ENCODE measurements at regions not wholly inside any gene's neighbourhood (a gene's known extent, or its start where the extent isn't known, plus 50 kb on each side); places are given as distances from the start of the nearest gene placed in this dataset.

DNA sequence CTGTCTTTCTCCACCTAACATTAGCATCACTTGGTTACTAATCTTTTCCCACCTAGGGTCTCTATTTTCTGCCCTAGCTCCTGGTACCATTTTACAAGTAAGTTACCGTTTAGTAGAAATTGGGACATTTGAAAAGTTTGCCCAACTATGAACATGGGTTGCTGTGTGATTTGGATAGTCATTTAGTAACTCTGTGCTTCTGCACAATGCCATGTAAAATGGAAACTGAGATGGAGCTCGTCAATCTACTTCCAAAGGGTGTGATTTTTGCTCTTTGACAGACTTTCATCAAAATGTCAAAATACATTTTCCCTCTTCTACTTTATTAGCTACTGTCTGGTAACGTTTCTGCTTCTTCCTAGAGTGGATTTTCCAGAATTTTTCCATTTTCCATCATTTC is 381.5 kb upstream of the B3GALT2 start:
- no peak for DNase-seq (ENCODE audit: low read depth in 2 of 2)

DNA sequence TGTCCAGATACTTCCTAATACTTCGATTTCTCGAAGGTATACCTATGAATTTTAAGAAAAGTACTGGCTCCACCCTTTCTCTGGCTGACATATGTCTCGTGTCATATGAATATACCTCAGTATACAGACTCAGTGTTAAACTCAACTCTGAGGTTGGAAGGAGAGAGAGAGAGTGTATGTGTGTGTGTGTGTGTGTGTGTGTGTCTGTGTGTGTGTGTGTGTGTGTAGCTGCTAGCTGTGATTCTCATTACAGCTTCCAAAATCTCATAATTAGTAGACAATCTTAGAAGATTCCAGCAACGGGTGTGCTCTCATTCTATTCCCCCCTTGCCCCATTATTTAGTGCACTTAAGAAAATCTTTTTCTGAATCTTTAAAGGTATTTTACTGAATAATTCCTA is 380.3 kb upstream of the B3GALT2 start:
- DNase-seq (ENCODE audit: low read depth in 2 of 2), result no peak

DNA sequence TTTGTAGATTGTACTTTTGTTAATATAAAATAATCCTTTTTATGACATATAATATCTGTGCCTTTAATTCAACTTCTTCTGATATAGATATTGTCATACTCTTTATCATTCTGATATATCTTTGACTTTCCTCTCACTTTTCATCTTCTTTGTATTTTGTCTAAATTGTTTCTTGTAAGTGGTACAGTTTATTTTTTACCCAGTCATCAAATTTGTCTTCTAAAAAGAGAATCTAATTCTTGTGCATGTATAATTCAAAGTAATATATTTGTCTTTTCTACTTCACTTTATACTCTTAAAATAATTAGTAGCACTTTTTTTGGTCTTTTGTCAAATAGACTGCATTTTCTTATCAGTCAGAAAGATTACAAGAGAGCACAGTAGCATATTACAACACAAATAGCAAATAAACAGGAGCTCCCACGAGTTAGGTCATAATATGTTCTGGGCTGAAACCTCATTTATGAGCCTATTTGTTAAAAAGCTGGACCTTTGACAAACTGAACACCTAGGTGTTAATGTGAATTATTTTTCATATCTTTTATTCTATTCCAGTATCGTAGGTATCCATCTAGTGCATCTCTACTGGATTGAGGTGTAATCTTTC is 379.7 kb upstream of the B3GALT2 start:
- DNase-seq (ENCODE audit: low read depth in 2 of 2), result no peak

DNA sequence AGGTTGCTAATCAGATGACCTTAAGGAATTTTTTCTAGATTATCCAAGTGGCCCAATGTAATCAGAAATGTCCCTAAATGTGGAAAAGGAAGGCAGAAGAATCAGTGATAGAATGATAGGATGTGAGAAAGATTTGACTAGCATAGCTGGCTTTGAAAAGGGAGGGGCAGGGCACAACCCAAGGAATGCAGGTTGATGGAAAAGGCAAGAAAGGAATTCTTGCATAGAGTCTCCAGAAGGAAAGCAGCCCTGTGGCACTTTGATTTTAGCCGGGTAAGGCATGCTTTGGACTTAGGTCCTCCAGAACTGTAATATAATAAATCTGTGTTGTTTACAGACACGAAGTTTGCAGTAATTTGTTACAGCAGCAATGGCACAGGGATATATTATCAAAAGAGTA is 375.7 kb upstream of the B3GALT2 start:
- no peak for DNase-seq (ENCODE audit: low read depth in 2 of 2)

DNA sequence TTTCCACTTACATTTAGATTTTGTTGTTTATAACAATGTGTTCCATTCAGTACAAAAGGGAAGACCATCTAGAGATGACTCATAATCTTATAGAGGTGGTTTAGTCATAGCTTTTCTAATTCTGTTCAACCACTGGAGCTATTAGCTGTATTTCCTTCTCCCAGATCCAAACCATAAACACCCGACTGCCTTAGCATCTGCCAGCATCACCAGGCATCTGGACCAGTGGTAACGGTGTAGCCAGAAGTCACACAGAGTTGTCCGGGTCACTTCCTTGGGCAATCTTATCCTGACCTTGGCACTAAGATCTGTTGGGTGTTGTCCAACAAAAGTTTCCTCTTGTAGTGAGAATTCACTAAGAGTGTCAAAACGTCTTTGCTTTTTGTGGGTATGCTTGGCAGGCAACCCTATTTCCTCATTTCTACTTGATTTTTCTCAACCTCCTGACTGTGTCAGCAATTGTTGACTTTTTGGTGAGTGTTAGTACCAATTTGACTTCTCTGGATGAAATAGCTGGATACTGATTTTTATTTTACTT is 372.1 kb upstream of the B3GALT2 start:
- no peak for DNase-seq (ENCODE audit: low read depth in 2 of 2)

DNA sequence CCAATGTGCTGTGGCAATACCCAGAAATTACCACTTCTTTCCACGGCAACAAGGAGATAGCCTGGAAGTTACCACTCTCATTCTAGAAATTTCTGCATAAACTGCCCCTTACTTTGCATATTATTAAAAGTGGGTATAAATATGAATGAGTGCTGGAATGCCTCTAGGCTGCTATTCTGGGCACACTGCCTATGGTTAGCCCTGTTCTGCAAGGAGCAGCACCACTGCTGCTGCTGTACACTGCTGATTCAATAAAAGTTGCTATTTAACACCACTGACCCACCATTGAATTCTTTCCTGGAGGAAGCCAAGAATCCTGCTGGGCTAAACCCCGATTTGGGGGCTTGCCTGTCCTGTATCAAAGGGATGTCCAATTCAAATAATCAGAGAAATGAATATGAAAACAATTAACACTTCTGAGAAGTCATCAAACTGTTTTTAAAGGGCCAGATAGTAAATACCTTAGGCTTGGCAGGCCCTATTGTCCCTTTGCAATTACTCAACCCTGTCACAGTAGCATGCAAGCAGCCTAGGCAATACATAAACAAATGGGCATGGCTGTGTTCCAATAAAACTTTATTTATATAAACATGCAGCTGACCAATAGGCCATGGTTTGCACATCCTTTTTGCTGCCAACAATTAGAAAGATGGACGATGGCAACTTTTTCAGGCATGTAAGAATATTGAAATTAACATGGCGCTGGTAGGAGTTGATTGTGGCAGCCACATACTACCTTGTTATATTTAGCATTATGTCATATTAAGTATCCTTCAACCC is 369.4 kb upstream of the B3GALT2 start:
- no peak for DNase-seq (ENCODE audit: low read depth in 2 of 2)

DNA sequence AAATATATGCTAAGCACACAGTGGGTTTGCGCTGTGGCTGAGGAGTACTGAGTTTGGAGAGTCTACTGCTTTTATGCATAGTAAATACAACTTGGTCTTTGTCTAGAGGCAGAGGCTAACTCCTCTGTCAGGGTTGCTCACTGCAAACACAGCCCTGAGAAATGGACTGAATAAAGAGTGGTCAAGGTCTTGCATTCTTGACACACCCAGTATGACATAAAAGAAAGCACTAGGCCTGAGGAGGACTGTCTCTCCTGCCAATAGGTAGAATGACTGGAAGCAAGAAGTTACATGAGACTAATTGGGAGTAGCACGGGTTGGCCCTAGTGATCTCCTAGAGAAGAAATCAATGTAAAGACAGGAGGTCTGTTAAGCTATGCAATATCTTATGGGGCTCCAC is 367.2 kb upstream of the B3GALT2 start:
- DNase-seq (ENCODE audit: low read depth in 2 of 2), result no peak

DNA sequence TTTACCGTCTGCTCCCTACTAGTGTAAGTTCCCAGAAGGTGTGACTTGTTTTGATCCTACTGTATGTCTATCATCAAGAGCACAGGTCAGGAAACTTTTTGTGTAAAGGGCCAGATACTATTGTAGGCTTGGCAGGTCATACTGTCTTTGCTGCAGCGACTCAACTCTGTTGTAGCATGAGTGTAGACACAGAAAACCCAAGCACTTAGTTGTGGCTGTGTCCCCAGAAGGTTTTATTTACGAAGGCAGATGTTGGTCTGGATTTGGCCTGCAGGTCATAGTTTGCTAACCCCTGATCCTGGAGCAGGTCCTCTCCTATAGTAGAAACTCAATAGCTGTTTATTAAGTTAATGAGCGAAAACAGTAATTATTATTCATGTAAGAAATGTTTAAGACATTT is 365.9 kb upstream of the B3GALT2 start:
- DNase-seq (ENCODE audit: low read depth in 2 of 2), result no peak

DNA sequence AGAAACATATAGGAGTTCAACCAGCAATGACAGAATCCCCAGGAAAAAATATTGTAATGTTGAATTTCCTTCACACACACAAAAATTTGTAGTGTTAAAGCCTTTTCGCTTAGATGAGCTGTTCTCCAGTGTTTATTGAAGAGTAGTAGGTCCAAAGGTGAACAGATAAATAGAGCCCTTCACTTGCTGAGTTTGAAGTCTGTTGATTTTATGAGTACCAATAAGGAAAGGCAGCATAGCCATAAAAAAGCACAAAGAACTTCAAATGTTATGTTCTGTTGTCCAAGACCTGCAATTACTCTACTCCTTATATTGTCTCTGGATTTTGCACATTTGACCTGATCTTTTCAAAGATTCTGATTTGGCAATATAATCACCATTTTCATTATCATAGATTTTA is 362.7 kb upstream of the B3GALT2 start:
- DNase-seq (ENCODE audit: low read depth in 2 of 2), result no peak

DNA sequence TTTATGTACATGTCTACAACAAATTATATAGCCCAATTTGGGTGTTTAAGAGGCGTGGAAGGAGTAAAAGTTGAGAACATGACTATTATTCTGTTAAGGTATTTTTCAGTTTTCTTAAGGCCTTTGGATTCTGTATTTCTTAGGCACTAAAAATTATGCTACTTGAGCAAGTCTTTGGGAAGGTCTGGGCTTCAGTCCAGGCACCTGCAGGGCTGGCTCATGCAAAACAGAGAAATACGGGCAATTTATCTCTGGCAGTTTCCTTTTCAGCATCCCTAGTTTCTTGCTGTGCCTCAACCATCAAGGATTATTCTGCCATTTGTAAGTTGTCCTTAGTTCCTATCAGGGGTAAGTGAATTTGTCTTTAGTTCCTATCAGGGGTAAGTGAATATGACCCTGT is 358.8 kb upstream of the B3GALT2 start:
- no peak for DNase-seq (ENCODE audit: low read depth in 2 of 2)

DNA sequence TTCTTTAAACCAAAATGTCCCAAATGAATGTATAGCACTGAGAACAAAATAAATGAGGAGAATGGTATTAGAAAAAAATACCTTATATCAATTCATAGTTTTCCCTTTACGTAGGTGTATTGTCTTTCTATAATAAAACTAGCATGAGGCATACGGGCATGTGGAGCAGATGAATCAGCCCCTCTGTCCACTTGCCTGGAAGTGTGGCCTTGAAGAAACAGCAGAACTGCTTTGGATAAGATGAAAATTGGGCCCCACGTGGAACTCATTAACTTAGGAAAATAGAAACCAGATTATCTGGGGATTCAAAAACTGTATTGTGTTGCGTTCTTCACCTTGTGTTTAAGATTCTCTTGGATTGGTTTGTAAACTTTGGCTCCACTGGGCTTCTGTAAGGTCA is 356.8 kb upstream of the B3GALT2 start:
- no peak for DNase-seq (ENCODE audit: low read depth in 2 of 2)

DNA sequence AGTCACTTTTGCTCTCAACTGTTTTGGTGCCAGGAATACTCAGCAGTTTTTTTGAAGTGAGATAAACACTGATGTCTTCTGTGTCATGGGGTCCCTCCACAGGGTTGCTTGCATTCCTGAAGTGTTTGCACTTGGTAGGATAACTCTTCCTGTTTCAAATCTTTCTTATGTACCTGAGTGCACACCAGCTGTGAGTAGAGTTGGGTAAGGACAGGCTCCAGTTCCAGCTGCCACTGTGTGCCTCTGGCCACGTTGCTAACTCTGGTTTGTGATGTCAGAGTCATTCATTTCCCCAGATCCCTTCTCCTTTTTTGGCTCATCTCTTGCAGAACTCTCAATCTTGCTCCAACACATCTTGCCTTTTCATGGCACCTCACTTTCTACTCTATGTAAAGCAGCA is 356.3 kb upstream of the B3GALT2 start:
- no peak for DNase-seq (ENCODE audit: low read depth in 2 of 2)

DNA sequence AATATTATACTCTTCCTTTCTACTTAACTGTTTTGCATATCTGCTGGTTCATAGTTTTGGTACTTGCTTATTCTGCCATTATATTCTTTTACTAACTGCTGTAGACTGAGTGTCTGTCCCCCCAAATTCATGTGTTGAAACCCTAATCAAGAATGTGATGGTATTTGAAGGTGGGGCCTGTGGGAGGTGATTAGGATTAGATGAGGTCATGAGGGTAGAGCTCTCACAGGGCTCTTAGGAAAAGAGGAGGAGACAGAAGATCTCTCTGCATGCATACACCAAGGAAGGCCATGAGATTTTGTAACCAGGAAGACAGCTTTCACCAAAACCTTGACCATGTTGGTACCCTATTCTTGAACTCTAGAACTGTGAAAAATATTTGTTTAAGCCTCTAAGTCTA is 354.1 kb upstream of the B3GALT2 start:
- no peak for DNase-seq (ENCODE audit: low read depth in 2 of 2)

DNA sequence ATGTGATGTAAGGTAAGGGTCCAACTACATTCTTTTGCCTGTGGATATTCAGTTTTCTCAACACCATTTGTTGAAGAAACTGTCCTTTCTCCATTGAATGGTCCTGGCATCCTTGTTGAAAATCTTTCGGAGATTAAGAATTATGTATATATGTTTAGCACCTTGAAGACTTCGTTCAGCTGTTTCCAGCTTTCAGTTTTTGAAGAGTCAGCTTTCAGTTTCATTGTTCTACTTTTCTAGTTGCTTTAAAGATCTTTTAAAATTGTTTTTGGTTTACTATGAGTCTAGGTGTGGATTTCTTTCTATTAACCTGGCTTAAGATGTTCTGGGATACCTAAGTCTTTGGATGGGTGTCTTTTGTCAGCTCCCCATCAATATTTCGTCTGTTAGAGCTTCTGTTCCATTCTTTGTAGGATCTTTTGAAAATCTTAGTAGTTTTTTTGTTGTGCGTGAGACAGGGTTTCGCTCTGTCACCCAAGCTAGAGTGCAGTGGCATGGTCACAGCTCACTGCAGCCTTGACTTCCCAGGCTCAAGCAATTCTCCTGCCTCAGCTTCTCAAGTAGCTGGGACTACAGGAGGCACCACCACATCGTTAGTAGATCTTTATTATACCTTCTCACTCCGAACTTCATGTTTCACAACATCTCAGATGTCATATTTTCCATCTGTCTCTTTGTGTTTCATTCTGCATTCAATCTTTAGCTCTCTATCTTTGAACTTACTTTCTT is 353.5 kb upstream of the B3GALT2 start:
- DNase-seq (ENCODE audit: low read depth in 2 of 2), result no peak

DNA sequence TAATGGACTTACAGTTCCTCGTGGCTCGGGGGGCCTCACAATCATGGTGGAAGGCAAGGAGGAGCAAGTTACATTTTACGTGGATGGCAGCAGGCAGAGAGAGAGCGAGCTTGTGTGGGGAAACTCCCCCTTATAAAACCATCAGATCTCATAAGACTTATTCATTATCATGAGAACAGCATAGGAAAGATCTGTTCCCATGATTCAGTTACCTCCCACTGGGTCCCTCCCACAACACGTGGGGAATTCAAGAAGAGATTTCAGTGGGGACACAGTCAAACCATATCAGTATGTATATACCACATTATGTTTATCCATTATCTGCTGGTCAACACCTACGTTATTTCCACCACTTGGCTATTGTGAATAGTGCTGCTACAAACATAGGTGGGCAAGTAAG is 352.3 kb upstream of the B3GALT2 start:
- peak in 1 of 2 donors; percentile 14 for DNase-seq (ENCODE audit: low read depth in 2 of 2)

DNA sequence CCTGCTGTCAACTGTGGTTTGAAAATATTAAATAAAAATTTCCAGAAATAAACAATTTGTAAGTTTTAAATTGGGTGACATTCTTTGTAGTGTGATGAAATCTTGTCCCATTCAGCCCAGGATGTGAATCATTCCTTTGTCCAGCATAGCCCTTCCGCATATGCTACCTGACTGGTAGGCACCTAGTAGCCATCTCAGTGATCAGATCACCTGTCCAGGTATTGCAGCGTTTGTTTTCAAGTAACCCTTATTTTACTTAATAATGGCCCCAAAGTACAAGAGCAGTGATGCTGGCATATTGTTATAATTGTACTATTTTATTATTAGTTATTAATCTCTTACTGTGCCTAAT is 351.6 kb upstream of the B3GALT2 start:
- no peak for DNase-seq (ENCODE audit: low read depth in 2 of 2)

DNA sequence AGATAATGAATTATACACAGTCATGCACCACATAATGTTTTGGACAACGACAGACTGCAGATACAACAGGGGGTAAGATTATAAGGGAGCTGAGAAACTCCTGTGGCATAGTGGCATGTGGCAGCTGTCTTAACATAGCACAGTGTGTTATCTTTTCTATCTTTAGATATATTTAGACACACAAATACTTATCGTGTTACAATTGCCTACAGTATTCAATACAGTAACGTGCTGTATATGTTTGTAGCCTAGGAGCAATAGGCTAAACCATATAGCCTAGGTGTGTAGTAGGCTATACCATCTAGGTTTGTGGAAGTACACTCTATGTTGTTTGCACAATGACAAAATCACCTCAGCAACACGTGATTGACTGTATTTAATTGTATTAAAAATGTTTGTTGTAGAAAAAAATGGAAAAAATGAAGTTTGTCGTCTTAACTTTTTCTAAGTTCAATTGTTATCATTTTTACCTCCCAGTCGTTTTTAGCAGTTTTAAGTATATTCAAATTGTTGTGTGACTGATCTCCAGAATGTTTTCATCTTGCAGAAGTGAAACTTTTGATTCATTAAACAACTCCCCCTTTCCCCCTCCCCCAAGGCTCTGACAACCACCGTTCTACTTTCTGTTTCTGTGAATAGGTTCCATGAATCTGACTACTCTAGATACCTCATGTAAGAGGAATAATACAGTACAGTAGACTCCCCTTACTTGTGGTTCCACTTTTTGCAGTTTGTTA is 351.0 kb upstream of the B3GALT2 start:
- DNase-seq (ENCODE audit: low read depth in 2 of 2), result peak; percentile 55 to 75

DNA sequence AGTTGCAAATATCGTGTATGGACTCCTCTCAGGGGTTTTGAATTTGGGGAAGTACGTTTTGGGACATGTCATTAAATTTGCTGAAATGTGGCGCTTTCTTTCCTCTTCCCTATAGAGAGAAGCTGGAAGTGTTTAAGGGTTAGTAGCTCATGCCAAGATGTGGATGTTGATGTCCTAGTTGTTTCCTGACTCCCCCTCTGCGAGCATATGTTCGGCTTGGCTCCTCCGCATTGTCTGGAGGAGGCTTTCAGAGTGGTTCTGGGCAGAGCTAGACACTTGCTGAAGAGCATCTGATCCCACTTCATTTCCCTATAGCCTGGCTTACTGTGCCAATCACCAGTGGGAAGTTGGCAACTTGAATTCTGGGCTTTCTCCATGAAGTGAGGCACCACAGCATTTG is 347.4 kb upstream of the B3GALT2 start:
- DNase-seq (ENCODE audit: low read depth in 2 of 2), result no peak

DNA sequence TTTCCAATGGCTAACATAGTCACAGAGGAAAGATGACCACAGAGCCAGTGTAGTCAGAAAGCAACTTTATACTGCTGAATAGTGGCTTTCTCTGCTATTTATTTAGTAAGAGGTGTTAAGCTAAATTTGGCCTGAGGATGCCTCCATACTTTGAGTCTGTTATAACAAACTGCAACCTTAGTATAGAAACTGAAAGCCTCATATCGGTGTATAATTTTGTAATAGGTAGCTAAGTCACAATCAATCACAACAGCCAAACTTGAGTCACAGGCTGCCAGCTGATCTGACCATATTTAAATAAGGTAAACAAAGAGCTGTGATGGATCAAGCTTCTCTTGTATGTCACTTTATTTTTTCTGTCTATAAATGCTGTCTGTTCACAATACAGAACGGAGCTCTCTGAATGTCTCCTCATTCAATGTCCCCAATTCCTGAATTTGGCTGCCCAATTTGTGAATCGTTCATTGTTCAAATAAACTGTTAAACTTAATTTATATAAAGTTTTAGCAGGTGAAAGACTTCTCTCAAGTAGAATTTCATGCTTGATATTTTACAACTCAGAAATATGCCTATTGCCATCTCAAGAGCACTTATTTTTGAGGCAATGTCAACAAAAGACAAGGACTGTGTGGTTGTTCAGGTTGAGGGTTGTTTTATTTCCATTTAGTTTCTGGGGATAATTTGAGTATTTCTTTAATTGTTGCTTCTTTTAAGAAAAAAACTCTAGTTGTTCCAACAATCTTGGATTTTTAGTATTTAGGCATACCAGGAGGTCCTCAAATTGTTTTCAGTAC is 339.7 kb upstream of the B3GALT2 start:
- no peak for DNase-seq (ENCODE audit: low read depth in 2 of 2)

DNA sequence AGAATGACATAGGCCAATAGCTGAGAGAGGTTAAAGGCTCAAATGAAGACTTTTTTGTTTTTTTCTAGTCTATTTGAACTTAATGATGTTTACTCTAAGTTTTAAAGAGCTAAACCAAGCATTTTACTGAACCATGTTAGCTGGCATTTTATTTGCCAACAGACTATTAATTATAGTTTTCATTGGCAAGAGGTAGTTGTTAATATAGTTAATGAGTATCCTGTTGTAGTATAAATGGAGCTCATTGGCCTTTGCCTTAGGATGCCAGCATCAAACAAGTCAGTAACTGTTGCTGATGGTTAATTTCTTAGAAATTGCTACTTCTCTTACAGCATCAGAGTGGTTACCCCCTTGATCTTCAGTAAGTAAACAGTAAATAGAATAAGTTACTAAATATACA is 339.0 kb upstream of the B3GALT2 start:
- no peak for DNase-seq (ENCODE audit: low read depth in 2 of 2)

DNA sequence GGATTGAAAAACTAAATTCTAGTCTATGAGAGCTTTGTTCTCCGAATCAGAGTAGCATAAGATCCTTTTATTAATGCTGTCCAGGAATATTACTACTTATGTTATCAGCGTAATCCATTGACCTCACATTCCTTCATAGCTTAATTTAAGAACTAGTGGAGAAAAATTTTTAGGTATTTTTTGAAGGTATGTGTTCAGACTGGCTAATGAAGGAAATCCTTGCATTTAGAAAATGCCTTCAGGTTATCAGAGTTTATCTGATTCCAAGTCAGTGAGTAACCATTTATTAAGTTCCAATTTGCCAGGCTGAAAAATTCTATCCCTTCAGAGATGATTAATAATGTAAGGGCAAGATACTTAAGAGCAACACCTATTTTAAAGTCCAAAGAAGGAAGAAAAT is 338.2 kb upstream of the B3GALT2 start:
- DNase-seq (ENCODE audit: low read depth in 2 of 2), result no peak

Measured in stimulated activated CD4-positive, alpha-beta T cell treated with anti-CD3 and anti-CD28 coated beads, Interleukin-15, amount 100 ng/mL, for 48 hours (primary cell).